Gastrocnemius medialis (tissue), 4 donors: ENCODE measurements at regions not wholly inside any gene's neighbourhood (a gene's known extent, or its start where the extent isn't known, plus 50 kb on each side); places are given as distances from the start of the nearest gene placed in this dataset.

Experiments used
- ATAC-seq, 2 donors: fragments of 150-250 bp; one replicate each; pipeline ENCODE4 v1.9.1; 2016
- DNase-seq, 2 donors: peaks; one replicate each; pipeline ENCODE4 v3.0.0-alpha.2; 2019
- H3K27ac ChIP-seq, 4 donors: fragments of 200-600 bp; sonication (generic); 1 replicate in 1 of 4; 2 replicates in 3 of 4; pipeline ENCODE4 v1.5.1; 2016 to 2018; ENCODE audit warnings: mild to moderate bottlenecking in 2 of 4, moderate library complexity in 1 of 4
- H3K27me3 ChIP-seq, 3 donors: fragments of 200-600 bp; sonication (generic) in 2 of 3; 1 replicate in 1 of 3; 2 replicates in 2 of 3; pipeline versions ENCODE4 v1.5.1 to v1.6.0; 2016 to 2019; ENCODE audit warnings: mild to moderate bottlenecking in 1 of 3, moderate library complexity in 1 of 3
- H3K36me3 ChIP-seq, 2 donors: fragments of 200-600 bp; sonication (generic) in 1 of 2; one replicate each; pipeline ENCODE4 v1.5.1; 2017 to 2018
- H3K4me1 ChIP-seq, 2 donors: fragments of 200-600 bp; sonication (generic) in 1 of 2; one replicate each; pipeline ENCODE4 v1.5.1; 2016 to 2017; ENCODE audit warnings: mild to moderate bottlenecking in 2 of 2
- H3K4me3 ChIP-seq, 4 donors: fragments of 200-600 bp; sonication (generic) in 3 of 4; 1 replicate in 1 of 4; 2 replicates in 3 of 4; pipeline ENCODE4 v1.5.1; 2016 to 2019; ENCODE audit warnings: mild to moderate bottlenecking in 2 of 4
- H3K9me3 ChIP-seq, 3 donors: fragments of 200-600 bp; sonication (generic) in 2 of 3; 1 replicate in 1 of 3; 2 replicates in 2 of 3; pipeline ENCODE4 v1.5.1; 2016 to 2019
- CTCF ChIP-seq, 5 experiments: fragments of 450-650 bp in 3 of 5; fragments of 200-600 bp in 2 of 5; sonication (generic) in 2 of 5; IDR thresholded peaks in 4 of 5; conservative IDR thresholded peaks in 1 of 5; 1 replicate in 4 of 5; 2 replicates in 1 of 5; pipeline ENCODE4 v1.5.1; 2016 to 2019; ENCODE audit warnings: antibody characterized with exemption in 5 of 5, mild to moderate bottlenecking in 3 of 5, moderate library complexity in 3 of 5
- POLR2A ChIP-seq, 2 donors: fragments of 450-650 bp; IDR thresholded peaks; one replicate each; pipeline ENCODE4 v1.6.1; 2017; ENCODE audit warnings: antibody characterized with exemption in 2 of 2, mild to moderate bottlenecking in 2 of 2, moderate library complexity in 2 of 2
- in situ Hi-C, 4 donors: fragments of 200-750 bp; cut with MboI; loops; one replicate each; pipeline versions ENCODE4 v1.15.0 to v1.8.0; 2017; ENCODE audit warnings: low sequenced_read_pairs in 4 of 4
- intact Hi-C: fragments of 100-400 bp; cut with DNase I; formaldehyde crosslinking; loops from one replicate; pipeline ENCODE4 v1.15.1; 2023; ENCODE audit warnings: low total_unique reads

- intact Hi-C loops (no loop called here), in situ Hi-C loops (loop anchor here in 1 of 4 donors (25.0 kb wide), 1 partner anchor 401 kb away; the partner anchor contains the start of gene TNFSF4)
- Histone ChIP-seq H3K4me3 (no peak overlapping the region), H3K27me3 (no peaks in the 10 kb centered on the region), H3K4me1 (no peaks in the 10 kb centered on the region), H3K27ac (no peak overlapping the region), H3K9me3 (no peaks in the 10 kb centered on the region), H3K36me3 (no peaks in the 10 kb centered on the region)
- DNase-seq (no peak), ATAC-seq (no peak)
- TF ChIP-seq CTCF (IDR thresholded peaks at IDR 0.05 in 4 of 5, conservative IDR thresholded peaks at IDR 0.05 in 1 of 5) (no peak), POLR2A (IDR thresholded peaks at IDR 0.05) (no peak)
Measured at GRCh38 chr1:172811694-172812093, 152.8 kb downstream of the FASLG start.

GRCh38 chr1:172812118-172812517 is 153.2 kb downstream of the FASLG start:
- H3K4me1 ChIP-seq = no peaks in the 10 kb centered on the region
- no peaks in the 10 kb centered on the region for H3K27me3 ChIP-seq
- H3K36me3 ChIP-seq = no peaks in the 10 kb centered on the region
- H3K9me3 ChIP-seq = no peaks in the 10 kb centered on the region
- no peak overlapping the region for H3K4me3 ChIP-seq
- in situ Hi-C loops = loop anchor here in 1 of 4 donors (25.0 kb wide), 1 partner anchor 400 kb away; the partner anchor contains the start of gene TNFSF4
- TF ChIP-seq POLR2A (IDR thresholded peaks at IDR 0.05) (no peak), CTCF (IDR thresholded peaks at IDR 0.05 in 4 of 5, conservative IDR thresholded peaks at IDR 0.05 in 1 of 5) (no peak)
- no peak for DNase-seq
- ATAC-seq = no peak
- H3K27ac ChIP-seq = no peak overlapping the region
- intact Hi-C loops = no loop called here

- H3K4me3 ChIP-seq = no peak overlapping the region
- H3K27me3 ChIP-seq = no peaks in the 10 kb centered on the region
- intact Hi-C loops (no loop called here), in situ Hi-C loops (loop anchor here in 1 of 4 donors (25.0 kb wide), 1 partner anchor 399 kb away; the partner anchor contains the start of gene TNFSF4)
- no peaks in the 10 kb centered on the region for H3K4me1 ChIP-seq
- no peak overlapping the region for H3K27ac ChIP-seq
- DNase-seq (no peak), ATAC-seq (no peak)
- TF ChIP-seq POLR2A (IDR thresholded peaks at IDR 0.05) (no peak), CTCF (IDR thresholded peaks at IDR 0.05 in 4 of 5, conservative IDR thresholded peaks at IDR 0.05 in 1 of 5) (no peak)
- no peaks in the 10 kb centered on the region for H3K9me3 ChIP-seq
- H3K36me3 ChIP-seq = no peaks in the 10 kb centered on the region
Measured at GRCh38 chr1:172813330-172813729, 154.4 kb downstream of the FASLG start.

GRCh38 chr1:172814428-172814827 is 155.5 kb downstream of the FASLG start:
- no peaks in the 10 kb centered on the region for H3K36me3 ChIP-seq
- in situ Hi-C loops = loop anchor here in 1 of 4 donors (25.0 kb wide), 1 partner anchor 398 kb away; the partner anchor contains the start of gene TNFSF4
- ATAC-seq (no peak), DNase-seq (no peak)
- peaks cover 0 to 2% of the 10 kb centered on the region in 2 donors for H3K4me1 ChIP-seq
- intact Hi-C loops = no loop called here
- no peaks in the 10 kb centered on the region for H3K27me3 ChIP-seq
- TF ChIP-seq POLR2A (IDR thresholded peaks at IDR 0.05) (no peak), CTCF (IDR thresholded peaks at IDR 0.05 in 4 of 5, conservative IDR thresholded peaks at IDR 0.05 in 1 of 5) (no peak)
- no peak overlapping the region for H3K4me3 ChIP-seq
- H3K9me3 ChIP-seq = no peaks in the 10 kb centered on the region
- H3K27ac ChIP-seq = no peak overlapping the region

- H3K27me3 ChIP-seq = no peaks in the 10 kb centered on the region
- intact Hi-C loops = no loop called here
- H3K27ac ChIP-seq = no peak overlapping the region
- in situ Hi-C loops = loop anchor here in 1 of 4 donors (25.0 kb wide), 1 partner anchor 397 kb away; the partner anchor contains the start of gene TNFSF4
- no peak for TF ChIP-seq POLR2A (IDR thresholded peaks at IDR 0.05)
- TF ChIP-seq CTCF (IDR thresholded peaks at IDR 0.05 in 4 of 5, conservative IDR thresholded peaks at IDR 0.05 in 1 of 5) = no peak
- ATAC-seq = no peak
- H3K36me3 ChIP-seq = no peaks in the 10 kb centered on the region
- DNase-seq = no peak
- H3K4me3 ChIP-seq = no peak overlapping the region
- no peaks in the 10 kb centered on the region for H3K9me3 ChIP-seq
- H3K4me1 ChIP-seq = peaks cover 0 to 2% of the 10 kb centered on the region in 2 donors
Measured at GRCh38 chr1:172815740-172816139, 156.8 kb downstream of the FASLG start.
